Right cardiac atrium (tissue), 5 donors: ENCODE measurements at regions not wholly inside any gene's neighbourhood (a gene's known extent, or its start where the extent isn't known, plus 50 kb on each side); places are given as distances from the start of the nearest gene placed in this dataset.

ENCODE experiments used
- ATAC-seq, 2 donors: fragments of 200-7000 bp; cut with Tn5 transposase; one replicate each; pipeline versions ENCODE4 v1.8.0 to v1.9.1; 2020; ENCODE audit warnings: moderate library complexity in 2 of 2, mild to moderate bottlenecking in 1 of 2
- DNase-seq, 3 donors: peaks; one replicate each; pipeline ENCODE4 v3.0.0-alpha.2; 2020
- H3K27ac ChIP-seq: one replicate; pipeline ENCODE4 v1.5.1; 2013; ENCODE audit warnings: mild to moderate bottlenecking, low read length, control low read depth, moderate library complexity
- H3K27me3 ChIP-seq: one replicate; pipeline ENCODE4 v1.6.1; 2013; ENCODE audit not compliant: control insufficient read depth, insufficient read depth
- H3K4me1 ChIP-seq: one replicate; pipeline ENCODE4 v1.6.1; 2013; ENCODE audit warnings: low read length; ENCODE audit not compliant: control insufficient read depth, insufficient read depth
- H3K4me3 ChIP-seq: one replicate; pipeline ENCODE4 v1.5.1; 2013; ENCODE audit warnings: low read length, control low read depth
- H3K9me3 ChIP-seq: one replicate; pipeline ENCODE4 v1.6.1; 2013; ENCODE audit warnings: low read length; ENCODE audit not compliant: control insufficient read depth
- WGBS: extraction: QIAGEN DNeasy Blood & Tissue Kit; methylation state at CpG from one replicate; pipeline ENCODE4 v1.1.7; 2013; 5-methylcytosine and 5-hydroxymethylcytosine counted together
- intact Hi-C, 4 donors: fragments of 100-400 bp; cut with DNase I; formaldehyde crosslinking; loops; one replicate each; pipeline versions ENCODE4 v1.11.0 to v1.14.0; 2022 to 2023
- donor health status: healthy with polysubstance abuse.
- donor health status: DM: no; HTN: yes; CAD: no.
- donor health status: DM: no; HTN: no; CAD: no.
- donor health status: DM: no; HTN: yes; CAD: no; lungs with severe emphysema.
- donor health status: DM: yes; HTN: yes; CAD: no.

DNA sequence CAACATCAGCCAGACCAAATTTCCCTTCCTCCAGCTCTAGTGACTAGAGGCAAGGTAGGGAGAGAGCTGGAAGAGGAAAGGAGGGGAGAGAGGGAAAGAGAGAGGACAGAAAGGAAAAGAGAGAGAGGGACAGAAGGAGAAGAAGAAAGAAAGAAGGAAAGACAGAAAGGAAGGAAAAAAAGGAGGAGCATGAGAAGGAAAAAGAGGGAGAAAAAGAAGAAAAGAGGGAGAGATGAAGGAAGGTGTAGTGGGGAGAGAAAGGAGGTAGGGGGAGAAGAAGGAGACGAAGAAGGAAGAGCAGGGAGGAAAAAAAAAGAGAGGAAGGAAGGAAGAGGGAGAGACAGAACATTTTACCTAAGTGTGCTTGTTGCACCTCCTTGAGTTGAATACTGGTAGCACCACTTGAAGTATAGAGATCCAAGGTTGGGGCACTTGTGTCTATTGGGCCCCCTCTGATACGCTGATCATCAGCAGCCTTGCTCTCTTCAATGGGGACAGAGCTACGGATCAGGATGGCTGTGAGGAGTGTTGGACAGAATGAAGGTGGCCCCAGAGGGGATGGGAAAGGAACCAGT is 232.5 kb downstream of the SUDS3 start:
- intact Hi-C loops, result no loop called here
- no peak for ATAC-seq
- no peaks in the 10 kb centered on the region for H3K9me3 ChIP-seq
- 67% methylated on average over 3 of the region's 3 CpGs for WGBS
- no peaks in the 10 kb centered on the region for H3K27me3 ChIP-seq
- no peak overlapping the region for H3K4me3 ChIP-seq
- DNase-seq, result no peak
- no peaks in the 10 kb centered on the region for H3K4me1 ChIP-seq
- no peak overlapping the region for H3K27ac ChIP-seq

DNA sequence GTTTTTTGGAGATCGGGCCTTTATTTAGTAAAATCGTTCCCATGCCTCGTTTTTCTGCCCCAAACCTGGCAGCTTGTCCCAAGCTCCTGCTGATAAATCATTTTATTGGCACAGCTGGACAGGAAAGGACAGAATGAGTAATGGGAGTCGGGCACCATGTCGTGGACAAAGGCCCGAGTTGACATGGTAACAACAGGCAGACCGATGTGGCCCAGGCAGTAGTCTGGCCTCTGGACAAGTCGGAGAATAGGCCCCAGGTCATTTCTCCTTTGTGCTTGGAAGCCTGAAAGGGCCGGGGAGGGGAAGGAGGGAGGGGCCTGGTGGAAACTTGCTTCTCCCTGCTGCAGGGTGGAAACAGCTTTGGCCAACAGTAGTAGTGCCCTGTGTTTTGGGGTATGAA is 234.9 kb downstream of the SUDS3 start:
- Histone ChIP-seq H3K27ac (no peak overlapping the region), H3K27me3 (no peaks in the 10 kb centered on the region), H3K4me3 (no peak overlapping the region), H3K9me3 (no peaks in the 10 kb centered on the region), H3K4me1 (no peaks in the 10 kb centered on the region)
- 39% methylated on average over 9 of the region's 9 CpGs for WGBS
- peak; percentile 54 to 73 for ATAC-seq
- intact Hi-C loops, result loop anchor here in 1 of 4 donors (10.0 kb wide), 1 partner anchor 196 kb away; no protein-coding TSS in a partner anchor
- peak; percentile 15 to 41 (median 35) for DNase-seq

DNA sequence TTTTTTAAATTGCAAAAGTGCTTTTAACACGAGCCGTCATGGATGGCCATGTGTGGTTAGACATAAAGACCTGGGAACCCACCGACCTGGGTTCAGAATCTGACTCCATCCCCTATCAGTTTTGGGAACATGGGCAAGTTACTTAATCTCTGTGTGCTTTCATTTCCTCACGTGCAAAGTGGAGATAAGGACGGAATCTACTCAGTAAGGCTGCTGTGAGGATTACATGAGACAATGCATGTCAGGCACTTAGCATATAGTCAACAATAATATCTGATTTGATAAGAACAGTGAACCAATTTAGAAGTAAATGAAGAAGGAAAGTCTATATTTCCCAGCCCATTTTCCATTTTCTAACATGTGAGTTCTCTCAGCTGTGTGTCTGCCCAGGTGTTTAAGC is 235.4 kb downstream of the SUDS3 start:
- H3K4me3 ChIP-seq, result no peak overlapping the region
- WGBS, result 47% methylated on average over 5 of the region's 5 CpGs
- H3K9me3 ChIP-seq, result no peaks in the 10 kb centered on the region
- H3K27me3 ChIP-seq, result no peaks in the 10 kb centered on the region
- ATAC-seq (no peak), DNase-seq (no peak)
- no peaks in the 10 kb centered on the region for H3K4me1 ChIP-seq
- intact Hi-C loops, result loop anchor here in 1 of 4 donors (10.0 kb wide), 1 partner anchor 197 kb away; no protein-coding TSS in a partner anchor
- H3K27ac ChIP-seq, result no peak overlapping the region

DNA sequence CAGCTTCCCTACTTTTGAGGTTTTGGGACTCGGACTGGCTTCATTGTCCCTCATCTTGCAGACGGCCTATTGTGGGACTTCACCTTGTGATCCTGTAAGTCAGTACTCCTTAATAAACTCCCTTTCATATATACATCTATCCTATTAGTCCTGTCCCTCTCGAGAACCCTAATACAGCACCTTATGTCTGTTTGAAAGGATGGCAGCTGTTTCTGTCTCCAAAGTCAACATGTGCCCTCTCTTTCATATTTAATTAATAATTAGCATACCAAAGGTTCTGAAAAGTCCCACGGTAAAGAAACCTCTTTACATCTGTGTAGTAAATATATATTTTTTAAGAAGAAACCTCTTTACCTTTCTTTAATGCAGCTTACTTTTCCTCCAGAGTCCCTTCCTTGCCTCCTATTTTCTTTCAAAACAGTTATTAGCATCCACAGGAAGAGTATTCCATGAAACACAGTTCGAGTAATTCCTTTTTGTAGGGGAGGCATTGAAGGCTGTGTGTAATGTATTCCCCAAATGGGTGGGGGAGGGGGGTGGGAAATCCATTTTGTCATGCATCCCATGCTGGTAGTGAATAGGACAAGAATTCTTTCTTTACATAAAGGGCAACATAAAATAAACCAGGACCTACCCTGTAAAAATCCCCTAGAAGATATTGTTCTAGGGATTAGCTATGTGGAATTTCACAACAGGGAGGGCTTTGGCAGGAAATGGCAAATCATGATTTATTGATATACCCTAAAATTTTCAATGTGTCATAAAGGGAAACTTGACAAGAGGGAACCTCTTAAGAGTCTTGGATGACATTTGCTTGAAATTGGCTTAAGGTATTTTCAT is 241.5 kb downstream of the SUDS3 start:
- Histone ChIP-seq H3K27me3 (no peaks in the 10 kb centered on the region), H3K4me1 (no peaks in the 10 kb centered on the region), H3K4me3 (no peak overlapping the region), H3K27ac (no peak overlapping the region), H3K9me3 (no peaks in the 10 kb centered on the region)
- intact Hi-C loops, result loop anchor here in 2 of 4 donors (5.0 to 10.0 kb wide), 2 partner anchors 166 to 203 kb away; no protein-coding TSS in a partner anchor
- ATAC-seq, result no peak
- no peak for DNase-seq
- WGBS, result 50% methylated on average over 5 of the region's 5 CpGs

DNA sequence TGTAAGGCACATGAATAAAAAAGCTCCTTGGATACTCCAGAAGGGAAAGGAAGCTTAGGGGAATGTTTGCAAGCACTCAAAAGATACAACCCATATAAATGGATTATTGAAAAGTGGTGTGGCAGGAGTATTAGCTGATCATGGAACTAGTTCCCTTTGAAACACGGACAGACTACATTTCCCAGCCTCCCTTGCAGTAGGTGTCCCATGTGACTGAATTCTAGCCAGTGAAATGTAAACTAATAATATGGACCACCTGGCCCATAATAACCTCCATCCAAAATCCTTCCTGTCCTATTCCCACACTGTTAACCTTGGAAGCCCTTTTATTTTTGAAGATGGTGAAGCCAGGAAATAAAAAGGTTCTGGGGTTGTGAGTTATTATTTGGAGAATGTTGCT is 242.3 kb downstream of the SUDS3 start:
- Histone ChIP-seq H3K4me3 (no peak overlapping the region), H3K27ac (no peak overlapping the region), H3K27me3 (no peaks in the 10 kb centered on the region), H3K4me1 (no peaks in the 10 kb centered on the region), H3K9me3 (no peaks in the 10 kb centered on the region)
- ATAC-seq (no peak), DNase-seq (no peak)
- intact Hi-C loops, result loop anchor here in 2 of 4 donors (5.0 to 10.0 kb wide), 2 partner anchors 166 to 204 kb away; no protein-coding TSS in a partner anchor
- WGBS, result 60% methylated on average over 1 of the region's 1 CpG

DNA sequence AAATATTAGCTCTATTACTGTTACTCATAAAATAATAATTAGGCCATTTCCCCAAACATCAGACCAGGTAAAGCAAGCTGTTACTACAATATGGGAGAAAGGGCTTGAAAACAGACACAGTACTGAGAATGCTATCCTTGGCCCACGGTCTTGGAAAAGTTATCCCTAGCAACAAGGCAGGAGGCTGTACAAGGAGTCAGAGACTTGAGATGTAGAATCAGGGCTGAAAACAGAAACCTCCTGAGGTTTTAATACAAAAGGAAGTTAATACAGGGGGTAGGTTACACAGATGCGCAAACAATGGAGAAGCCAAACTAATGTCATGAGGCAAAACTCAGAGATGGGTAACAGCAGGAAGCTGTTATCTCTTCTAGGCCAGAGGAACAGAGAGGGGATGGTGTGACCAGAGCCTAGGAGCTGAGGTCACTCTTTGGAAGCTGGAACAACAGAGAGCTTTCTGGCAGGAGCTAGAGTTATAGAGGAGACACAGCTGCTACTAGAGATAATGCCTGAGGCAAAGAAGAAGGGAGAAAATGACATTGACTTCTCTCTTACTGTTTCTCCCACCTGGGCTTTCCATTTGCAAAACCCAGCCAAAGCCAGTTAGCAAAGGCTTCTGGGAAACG is 248.8 kb downstream of the SUDS3 start:
- WGBS, result 49% methylated on average over 3 of the region's 3 CpGs
- H3K4me1 ChIP-seq, result no peaks in the 10 kb centered on the region
- no peaks in the 10 kb centered on the region for H3K9me3 ChIP-seq
- no peaks in the 10 kb centered on the region for H3K27me3 ChIP-seq
- DNase-seq (peak in 1 of 3 donors; percentile 28), ATAC-seq (peak in 1 of 2 donors; percentile 31)
- intact Hi-C loops, result loop anchor here in 2 of 4 donors (10.0 kb wide), 1 partner anchor 190 kb away; no protein-coding TSS in a partner anchor
- H3K4me3 ChIP-seq, result no peak overlapping the region
- H3K27ac ChIP-seq, result no peak overlapping the region

DNA sequence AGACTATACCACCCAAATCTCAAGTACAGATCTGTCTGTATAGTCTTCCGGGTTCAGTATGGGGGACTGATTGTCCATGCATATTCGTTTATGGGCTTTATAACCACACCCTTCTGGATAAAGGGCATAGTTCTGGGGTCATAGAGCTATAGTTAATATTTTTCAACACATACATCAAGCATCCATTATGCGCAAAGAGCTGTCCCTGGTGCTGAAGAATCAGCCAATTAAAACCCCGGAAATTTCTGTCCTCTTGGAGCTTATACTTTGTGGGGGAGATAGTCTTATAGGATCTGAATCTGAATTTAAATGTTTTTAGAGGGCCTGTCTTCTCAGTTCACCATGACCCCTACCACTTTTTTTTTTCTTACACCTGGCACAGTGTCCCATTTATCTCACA is 256.7 kb downstream of the SUDS3 start:
- no peak for DNase-seq
- no peak for ATAC-seq
- H3K27ac ChIP-seq, result no peak overlapping the region
- no peaks in the 10 kb centered on the region for H3K4me1 ChIP-seq
- intact Hi-C loops, result no loop called here
- WGBS, result 55% methylated on average over 4 of the region's 4 CpGs
- no peaks in the 10 kb centered on the region for H3K27me3 ChIP-seq
- H3K4me3 ChIP-seq, result no peak overlapping the region
- H3K9me3 ChIP-seq, result no peaks in the 10 kb centered on the region

DNA sequence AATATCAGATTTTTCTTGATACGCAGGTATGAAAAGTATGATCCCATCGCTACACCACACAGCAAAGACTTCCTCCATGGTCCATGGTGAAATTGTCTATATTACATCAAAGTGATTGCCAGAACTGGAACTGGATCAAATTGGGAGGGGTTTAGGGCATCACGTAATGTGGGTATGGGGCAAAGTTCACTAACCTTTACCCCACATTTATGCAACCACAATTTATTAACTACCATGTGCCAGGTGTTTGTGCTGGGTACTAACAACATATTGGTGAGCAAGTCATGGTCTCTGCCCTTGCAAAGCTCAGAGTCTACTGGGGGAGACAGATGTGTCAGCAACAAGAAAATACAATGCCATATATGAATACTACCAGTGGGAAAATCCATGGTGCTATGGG is 258.9 kb downstream of the SUDS3 start:
- H3K27ac ChIP-seq, result no peak overlapping the region
- H3K4me3 ChIP-seq, result no peak overlapping the region
- H3K9me3 ChIP-seq, result no peaks in the 10 kb centered on the region
- H3K4me1 ChIP-seq, result no peaks in the 10 kb centered on the region
- DNase-seq, result no peak
- intact Hi-C loops, result no loop called here
- no peaks in the 10 kb centered on the region for H3K27me3 ChIP-seq
- no peak for ATAC-seq
- WGBS, result 75% methylated on average over 3 of the region's 3 CpGs

DNA sequence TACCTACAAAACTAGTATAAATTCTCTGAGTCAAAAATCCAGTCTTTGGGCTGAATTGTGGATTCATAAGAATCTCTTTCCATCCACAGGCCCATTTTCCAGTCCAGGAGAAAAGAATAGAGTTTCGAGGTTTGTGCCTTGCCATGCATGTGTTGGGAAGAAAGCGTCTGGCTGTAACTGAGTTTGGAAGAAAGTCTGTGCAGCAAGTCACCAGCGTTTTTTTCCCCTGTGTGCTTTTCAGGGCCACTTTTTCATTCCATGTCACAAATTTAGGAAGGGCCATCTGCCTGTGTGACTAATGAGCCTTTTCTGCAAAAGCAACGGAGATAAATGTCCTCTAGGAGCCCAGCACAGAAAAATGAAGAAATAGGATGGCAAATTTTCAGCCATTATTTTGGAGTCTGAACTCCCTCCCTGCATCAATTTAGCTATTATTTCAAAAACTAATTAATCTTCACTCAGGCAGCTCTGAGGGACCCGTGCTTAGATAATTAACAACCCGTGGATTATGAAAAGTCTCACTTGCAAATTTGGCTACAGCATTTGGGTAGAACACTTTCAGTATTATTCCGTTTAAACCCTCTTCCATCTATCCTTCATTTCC is 261.5 kb downstream of the SUDS3 start:
- H3K27ac ChIP-seq, result no peak overlapping the region
- H3K4me1 ChIP-seq, result no peaks in the 10 kb centered on the region
- intact Hi-C loops, result no loop called here
- no peaks in the 10 kb centered on the region for H3K9me3 ChIP-seq
- ATAC-seq (no peak), DNase-seq (no peak)
- H3K27me3 ChIP-seq, result no peaks in the 10 kb centered on the region
- 59% methylated on average over 7 of the region's 7 CpGs for WGBS
- no peak overlapping the region for H3K4me3 ChIP-seq

DNA sequence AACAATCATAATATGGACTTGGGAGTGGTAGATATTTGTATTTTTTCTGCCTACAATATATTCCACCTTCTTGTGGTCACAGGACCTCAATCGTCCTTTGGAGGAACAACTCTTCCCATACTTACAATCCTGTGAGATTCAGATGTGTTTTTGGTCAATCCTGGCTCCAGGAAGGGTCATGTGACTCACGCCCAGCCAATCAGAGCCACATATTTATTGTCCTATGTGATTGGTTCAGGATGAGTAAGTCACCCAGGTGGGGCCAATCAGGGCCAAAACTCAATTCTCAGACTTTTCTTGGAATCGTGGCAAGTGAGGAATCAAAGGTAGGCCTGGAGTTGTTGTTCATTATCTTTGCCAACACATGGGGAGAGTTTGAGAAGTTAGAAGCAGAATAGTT is 264.9 kb downstream of the SUDS3 start:
- no peak for DNase-seq
- Histone ChIP-seq H3K9me3 (no peaks in the 10 kb centered on the region), H3K4me1 (no peaks in the 10 kb centered on the region), H3K4me3 (no peak overlapping the region), H3K27ac (no peak overlapping the region), H3K27me3 (no peaks in the 10 kb centered on the region)
- intact Hi-C loops, result no loop called here
- 57% methylated on average over 3 of the region's 3 CpGs for WGBS
- ATAC-seq, result no peak

DNA sequence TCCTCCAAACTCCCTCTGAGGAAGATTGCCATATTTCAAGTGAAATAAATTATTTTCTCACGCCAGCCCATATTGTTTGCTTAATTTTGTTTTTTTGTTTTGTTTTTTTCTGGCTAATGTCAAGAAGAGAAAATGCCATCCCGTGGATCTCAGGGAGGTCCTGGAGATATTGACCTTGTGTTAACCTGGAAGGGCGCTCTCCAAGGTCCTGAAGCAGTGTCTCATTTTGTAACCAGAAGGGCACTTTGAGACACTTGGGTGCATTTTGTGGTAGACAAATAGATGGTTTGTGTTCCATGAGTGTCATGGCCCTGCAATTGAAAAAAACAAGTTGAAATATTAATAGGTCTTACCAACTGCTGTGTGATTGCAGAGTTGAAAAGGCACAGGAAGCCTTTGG is 268.9 kb downstream of the SUDS3 start:
- Histone ChIP-seq H3K27me3 (no peaks in the 10 kb centered on the region), H3K9me3 (no peaks in the 10 kb centered on the region), H3K27ac (no peak overlapping the region), H3K4me3 (no peak overlapping the region), H3K4me1 (no peaks in the 10 kb centered on the region)
- intact Hi-C loops, result no loop called here
- ATAC-seq (no peak), DNase-seq (peak in 1 of 3 donors; percentile 41)
- WGBS, result 20% methylated on average over 3 of the region's 3 CpGs
